CD4-positive, alpha-beta T cell treated with Interleukin-1 beta for 1 hour (primary cell): ENCODE measurements at regions not wholly inside any gene's neighbourhood (a gene's known extent, or its start where the extent isn't known, plus 50 kb on each side); places are given as distances from the start of the nearest gene placed in this dataset.
A peak's percentile ranks its signal among the peaks of the same experiment; 100 is the strongest.

Experiments
- DNase-seq, 2 donors: peaks; one replicate each; pipeline ENCODE4 v3.0.0-alpha.2; 2020 to 2022

GRCh38 chr15:70504299-70504951 is 258.9 kb downstream of the UACA start:
- peak in 1 of 2 donors; percentile 59 for DNase-seq

- no peak for DNase-seq
These were observed 259.5 kb downstream of the UACA start for GRCh38 chr15:70503798-70504298.

GRCh38 chr15:70503073-70503745 is 260.1 kb downstream of the UACA start:
- DNase-seq: no peak

- DNase-seq: no peak
These were observed 260.8 kb downstream of the UACA start for GRCh38 chr15:70502529-70502928.

- DNase-seq: no peak
These were observed 261.5 kb downstream of the UACA start for GRCh38 chr15:70501849-70502248.

DNA sequence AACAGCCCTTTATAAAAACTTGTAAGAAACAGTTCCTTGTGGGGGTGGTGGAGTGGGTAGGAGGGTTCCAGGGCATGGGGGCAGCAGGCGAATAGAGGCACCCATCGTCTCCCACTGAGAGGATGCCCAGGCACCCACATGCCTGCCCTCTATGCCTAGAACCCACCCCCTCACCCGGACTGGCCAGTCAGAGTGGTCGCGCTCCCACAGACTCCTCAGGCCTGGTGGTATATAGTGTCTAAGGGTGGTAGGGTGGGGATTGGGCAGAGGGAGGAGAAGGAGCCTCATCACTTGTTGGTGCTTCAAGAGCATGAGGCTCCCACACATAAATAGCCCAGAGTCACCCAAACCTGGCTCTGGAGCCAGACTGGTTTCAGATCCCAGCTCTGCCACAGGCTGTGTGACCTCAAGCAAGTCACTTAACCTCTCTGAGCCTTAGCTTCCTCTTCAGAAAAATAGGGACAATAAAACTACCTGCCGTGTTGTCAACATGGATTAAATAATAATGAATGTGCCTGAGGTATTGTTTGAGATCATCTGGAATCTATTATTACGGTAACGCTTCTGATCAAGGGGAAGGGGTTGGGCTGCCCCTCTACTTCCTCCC is 262.1 kb downstream of the UACA start:
- DNase-seq: no peak

DNA sequence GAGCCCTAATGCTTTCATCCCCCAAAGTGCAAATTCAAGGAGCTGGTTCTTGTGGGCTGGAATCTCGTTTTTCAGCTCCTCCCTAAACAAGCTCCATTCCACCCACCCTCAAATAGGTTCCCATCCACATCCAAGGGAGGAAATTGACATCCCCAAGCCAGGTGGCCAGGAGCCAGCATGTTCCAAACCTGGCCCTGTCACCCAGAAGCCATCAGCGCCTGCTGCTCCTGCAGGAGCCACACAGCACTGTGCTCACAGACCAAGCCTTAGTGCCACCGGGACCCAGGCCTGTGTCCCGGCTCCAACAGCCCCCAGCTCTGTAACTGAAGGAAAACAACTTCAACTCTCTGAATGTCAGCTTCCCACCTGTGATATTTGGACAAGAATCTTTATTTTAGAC is 263.6 kb downstream of the UACA start:
- no peak for DNase-seq

- DNase-seq: no peak
These were observed 265.2 kb downstream of the UACA start for GRCh38 chr15:70498096-70498626.

DNA sequence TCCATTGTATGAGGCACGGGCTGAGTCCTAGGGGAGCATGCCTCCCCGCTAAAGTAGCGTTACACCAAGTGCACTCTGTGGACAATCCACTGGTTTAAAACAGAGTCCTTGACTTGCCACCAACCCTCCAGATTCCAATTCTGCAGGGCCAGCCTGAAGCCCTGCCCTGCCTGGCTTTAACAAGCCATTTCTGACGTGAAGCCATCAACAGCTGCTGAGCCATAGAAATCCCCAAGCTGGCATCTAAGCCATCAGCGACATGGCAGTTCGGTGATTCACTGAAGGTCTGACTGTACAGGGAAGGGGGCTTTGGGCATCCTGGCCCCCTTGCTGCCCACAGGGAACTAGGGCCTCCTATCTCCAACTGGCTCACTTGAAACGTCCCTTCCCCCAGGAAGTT is 265.7 kb downstream of the UACA start:
- no peak for DNase-seq

DNA sequence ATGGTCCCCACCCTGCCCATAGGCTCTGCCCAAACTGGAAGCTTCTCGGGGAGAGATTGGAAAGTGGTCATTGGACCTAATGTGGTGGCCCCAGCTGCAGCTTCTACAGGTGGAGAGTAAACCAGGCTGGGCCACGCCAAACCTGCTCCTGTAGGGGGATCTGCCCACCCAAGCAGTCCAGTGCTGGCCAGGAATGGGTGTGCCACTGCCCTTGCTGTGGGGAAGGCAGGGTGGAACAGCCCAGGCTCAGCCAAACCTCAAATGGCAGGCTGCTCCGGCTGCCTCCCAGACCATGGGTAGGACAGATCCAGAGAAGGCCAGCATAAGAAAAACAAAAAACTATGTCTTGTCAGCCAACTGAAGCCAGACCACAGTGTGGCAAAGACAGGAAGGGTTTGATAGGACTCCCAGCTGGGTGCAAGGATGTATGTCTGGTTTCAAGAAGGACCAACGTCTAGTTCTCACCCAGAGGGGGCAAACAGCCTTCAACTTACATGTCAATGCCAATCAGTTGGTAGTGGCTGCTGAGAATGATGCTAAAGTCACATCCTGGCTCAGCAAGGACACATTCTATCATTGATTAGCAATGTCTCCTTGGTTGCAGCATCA is 267.3 kb downstream of the UACA start:
- no peak for DNase-seq

GRCh38 chr15:70494852-70495571 is 268.3 kb downstream of the UACA start:
- no peak for DNase-seq

DNA sequence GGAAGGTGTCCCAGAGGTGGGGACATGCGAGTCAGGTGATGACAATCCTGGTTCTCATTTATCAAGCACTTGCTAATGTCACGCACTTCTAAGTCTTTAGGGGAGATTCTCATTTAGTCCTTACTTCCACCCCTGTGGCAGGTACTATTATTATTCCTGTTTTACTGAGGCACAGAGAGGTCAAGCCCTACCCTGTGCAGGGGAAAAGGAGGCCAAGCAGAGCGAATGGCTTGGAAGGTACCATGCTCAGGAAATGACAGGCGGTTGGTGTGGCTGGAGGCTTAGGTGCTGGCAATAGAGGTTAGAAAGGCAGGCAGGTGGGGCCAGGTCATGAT is 268.9 kb downstream of the UACA start:
- DNase-seq: no peak

- DNase-seq: no peak
These were observed 269.4 kb downstream of the UACA start for GRCh38 chr15:70493787-70494516.

DNA sequence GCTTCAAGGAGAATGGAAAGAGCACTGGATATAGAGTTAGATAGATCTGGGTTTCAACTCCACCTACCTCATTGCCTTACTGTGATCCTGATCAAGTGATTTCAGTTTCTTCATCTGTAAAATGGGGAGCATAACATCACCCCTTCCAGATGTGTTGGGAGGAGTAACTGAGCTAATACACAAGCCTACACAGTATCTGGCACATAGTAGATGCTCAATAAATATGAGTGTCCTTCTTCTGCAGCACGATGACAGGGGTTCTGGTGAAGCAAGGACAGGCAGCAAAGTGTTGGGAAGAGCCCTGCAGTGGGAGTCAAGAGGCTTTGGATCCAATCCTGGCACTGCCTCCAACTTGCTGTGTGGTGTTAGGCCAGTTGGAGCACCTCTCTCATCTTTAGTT is 270.0 kb downstream of the UACA start:
- DNase-seq: no peak

- DNase-seq: peak; percentile 78 to 82
These were observed 270.8 kb downstream of the UACA start for GRCh38 chr15:70492240-70493177.

DNA sequence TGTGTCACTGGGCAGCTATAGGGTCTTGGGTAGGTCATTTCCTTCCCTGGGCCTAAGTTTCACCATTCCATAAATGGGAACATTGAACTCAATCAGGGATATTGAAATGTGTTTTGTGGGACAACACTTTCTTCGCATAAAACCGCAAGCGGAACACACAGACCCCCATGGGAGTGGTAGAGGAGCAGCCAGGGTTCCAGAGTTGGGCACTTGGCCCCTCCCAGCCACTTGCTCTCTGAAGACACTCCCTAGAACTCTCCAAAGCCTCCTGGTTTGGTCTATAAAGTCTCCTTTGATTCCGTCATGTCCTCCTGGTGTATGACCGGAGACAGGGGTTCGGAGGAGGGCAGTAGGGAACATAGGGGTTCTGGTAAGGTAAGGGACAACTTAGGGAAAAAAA is 271.7 kb downstream of the UACA start:
- no peak for DNase-seq

GRCh38 chr15:70491201-70491621 is 272.1 kb downstream of the UACA start:
- peak in 1 of 2 donors; percentile 28 for DNase-seq

DNA sequence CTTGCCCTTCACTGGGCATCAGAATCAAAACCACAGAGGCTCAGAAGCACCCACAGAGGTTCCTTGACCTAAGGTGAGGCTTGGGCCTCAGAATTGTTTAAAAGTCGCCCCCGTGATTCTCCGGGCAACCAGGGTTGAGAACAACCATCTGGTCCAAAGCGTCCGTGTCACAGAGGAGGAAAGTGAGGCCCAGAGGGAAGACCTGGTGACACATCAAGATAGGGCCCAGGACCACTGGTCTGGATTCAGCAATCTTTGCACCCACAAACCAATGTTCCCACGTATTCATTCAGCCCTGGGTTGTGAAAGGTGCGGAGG is 272.6 kb downstream of the UACA start:
- no peak for DNase-seq

DNA sequence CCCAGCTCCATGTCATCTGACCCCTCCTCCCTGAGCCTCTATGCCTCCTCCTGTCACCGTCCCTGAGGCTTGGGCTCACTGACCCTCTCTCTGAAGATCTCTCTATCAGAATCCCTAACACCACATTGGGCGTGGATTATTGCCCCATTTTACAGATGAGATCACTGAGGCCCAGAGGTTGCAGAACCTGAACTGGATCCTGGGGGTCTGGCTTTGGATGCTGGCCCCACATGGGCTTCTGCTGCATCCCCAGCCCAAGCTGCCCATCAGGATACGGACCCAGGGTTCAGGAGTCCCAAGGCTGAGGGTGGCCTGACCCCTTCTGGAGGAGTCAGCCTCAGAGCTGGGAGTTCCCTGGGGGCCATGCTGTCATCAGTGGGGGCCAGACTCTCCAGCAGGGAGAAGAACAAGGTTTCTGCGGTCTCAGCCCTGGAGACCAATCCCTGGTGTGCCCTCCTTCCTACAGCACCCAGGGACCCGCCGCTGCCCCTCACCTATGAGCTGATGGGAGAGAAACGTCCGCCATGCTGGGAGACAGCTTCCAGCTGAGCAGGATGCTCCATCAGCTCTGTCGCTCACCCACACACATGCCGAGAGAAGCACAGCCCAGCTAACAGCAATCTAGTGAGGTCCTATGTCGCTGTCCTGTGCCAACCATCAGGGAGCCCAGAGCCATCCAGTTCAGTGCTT is 273.1 kb downstream of the UACA start:
- DNase-seq: no peak
